Stimulated activated CD4-positive, alpha-beta T cell treated with anti-CD3 and anti-CD28 coated beads, Interleukin-1b, Interleukin-23, amount 100 ng/mL, for 4 hours (primary cell): ENCODE measurements at regions not wholly inside any gene's neighbourhood (a gene's known extent, or its start where the extent isn't known, plus 50 kb on each side); places are given as distances from the start of the nearest gene placed in this dataset.
"Not testable (repeated sequence)": the region's sequence is repeated elsewhere in the genome, so short reads cannot be mapped to it uniquely, and the experiment has no call there.

Source experiments
- DNase-seq, 2 donors: peaks; one replicate each; pipeline ENCODE4 v3.0.0-alpha.2; 2020; ENCODE audit warnings: low read depth in 2 of 2

DNA sequence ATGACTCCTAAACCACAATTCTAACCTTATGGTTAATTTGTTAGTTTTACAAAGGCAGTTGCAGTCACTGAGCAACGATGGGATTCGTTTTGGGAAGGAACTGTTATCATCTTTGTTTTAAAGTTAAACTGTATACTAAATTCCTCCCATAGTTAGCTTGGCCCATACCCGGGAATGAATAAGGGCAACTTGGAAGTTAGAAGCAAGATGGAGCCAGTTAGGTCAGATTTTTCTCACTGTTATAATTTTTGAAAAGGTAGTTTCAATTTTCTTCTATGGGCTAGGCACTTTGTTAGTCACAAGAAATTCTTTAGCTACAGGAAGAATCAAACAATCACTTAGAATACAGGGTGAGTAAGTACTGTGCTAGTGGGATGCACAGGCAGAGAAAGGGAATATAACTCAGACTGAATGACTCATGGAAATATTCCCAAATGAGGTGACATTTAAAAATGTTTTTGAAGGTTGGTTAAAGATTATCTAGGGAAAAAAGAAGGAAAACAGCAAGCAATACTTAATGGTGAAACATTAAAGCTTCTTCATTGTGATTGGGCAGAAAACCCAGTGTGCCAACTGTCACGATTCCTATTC lies 153.6 kb downstream of the MAGEB17 start:
- no peak for DNase-seq

- DNase-seq: no peak
These were observed 166.2 kb downstream of the MAGEB17 start for GRCh38 chrX:16333453-16333852.

- DNase-seq: no peak
These were observed 167.9 kb downstream of the MAGEB17 start for GRCh38 chrX:16335181-16335580.

- DNase-seq: no peak
These were observed 180.8 kb downstream of the MAGEB17 start for GRCh38 chrX:16347968-16348670.

DNA sequence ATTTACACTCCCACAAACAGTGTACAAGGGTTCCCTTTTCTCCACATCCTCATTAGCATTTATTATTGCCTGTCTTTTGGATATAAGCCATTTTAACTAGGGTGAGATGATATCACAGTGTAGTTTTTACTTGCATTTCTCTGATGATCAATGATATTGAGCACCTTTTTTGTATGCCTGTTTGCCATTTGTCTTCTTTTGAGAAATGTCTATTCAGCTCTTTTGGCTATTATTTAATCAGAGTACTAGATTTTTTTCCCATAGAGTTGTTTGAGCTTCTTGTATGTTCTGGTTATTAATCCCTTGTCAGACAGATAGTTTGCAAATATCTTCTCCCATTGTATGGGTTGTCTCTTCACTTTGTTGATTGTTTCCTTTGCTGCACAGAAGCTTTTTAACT lies 190.6 kb downstream of the MAGEB17 start:
- DNase-seq: no peak

DNA sequence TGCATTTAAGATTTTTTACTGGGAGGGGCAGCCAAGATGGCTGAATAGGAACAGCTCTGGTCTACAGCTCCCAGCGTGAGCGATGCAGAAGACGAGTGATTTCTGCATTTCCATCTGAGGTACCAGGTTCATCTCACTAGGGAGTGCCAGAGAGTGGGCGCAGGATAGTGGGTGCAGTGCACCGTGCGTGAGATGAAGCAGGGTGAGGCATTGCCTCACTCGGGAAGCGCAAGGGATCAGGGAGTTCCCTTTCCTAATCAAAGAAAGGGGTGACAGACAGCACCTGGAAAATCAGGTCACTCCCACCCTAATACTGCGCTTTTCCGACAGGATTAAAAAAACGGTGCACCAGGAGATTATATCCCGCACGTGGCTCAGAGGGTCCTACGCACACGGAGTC lies 192.8 kb downstream of the MAGEB17 start:
- not testable (repeated sequence) for DNase-seq

GRCh38 chrX:16368696-16369095 lies 201.4 kb downstream of the MAGEB17 start:
- DNase-seq: no peak

- DNase-seq: no peak
These were observed 208.8 kb downstream of the MAGEB17 start for GRCh38 chrX:16376056-16376455.

DNA sequence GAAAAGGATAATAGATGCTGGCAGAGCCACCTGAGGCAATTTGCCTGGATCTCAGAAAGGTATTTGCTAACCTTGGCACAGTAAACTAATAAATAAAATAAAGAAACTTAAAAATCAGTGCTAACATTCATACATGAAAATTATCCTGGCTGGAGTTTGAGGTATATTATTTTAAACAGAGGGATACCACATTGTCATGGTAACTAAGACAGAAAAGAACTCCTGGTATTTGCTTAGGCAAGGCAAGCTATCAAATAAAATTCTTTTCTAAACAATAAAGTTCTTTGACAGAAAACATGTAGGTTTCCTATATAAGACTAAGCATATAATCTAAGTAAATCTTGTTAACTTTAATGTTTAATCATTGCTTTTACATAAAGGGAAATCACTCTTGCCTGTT lies 218.8 kb downstream of the MAGEB17 start:
- no peak for DNase-seq

- no peak for DNase-seq
These were observed 225.3 kb downstream of the MAGEB17 start for GRCh38 chrX:16392597-16392996.

DNA sequence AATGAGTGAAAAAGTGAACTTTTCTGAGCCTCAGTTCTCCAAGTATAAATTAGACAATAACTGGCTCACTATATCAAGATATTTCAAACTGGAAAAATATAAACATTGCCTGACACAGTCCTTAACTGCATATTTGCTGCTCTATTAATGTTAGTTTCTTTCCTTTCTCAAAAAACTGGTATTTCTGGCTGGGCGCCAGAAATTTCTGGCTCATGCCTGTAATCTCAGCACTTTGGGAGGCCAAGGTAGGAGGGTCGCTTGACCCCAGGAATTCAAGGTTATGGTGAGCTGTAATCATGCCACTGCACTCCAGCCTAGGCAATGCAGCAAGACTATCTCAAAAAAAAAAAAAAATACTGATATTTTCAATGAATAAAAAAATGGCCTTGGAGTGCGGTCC lies 227.0 kb downstream of the MAGEB17 start:
- DNase-seq: no peak

- no peak for DNase-seq
These were observed 236.5 kb downstream of the MAGEB17 start for GRCh38 chrX:16403808-16404207.

DNA sequence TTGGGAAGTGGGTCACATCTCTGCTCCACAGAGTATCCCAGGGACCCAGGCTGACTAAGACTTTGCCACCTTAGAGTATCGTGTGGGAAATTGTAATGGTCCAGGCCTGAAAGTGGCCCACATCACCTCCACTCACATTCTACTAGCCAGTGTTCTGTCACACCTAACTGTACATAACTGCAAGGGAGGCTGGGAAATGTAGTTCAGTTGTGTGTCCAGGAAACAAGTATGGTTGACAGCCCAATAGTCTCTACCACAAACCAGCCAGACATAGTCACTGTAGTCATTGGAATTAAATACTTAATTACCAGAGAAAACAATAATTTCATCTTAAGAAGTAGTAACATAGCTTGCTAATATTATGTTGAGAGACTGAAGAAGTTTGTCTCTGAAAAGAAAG lies 233.4 kb upstream of the S100G start:
- DNase-seq: no peak

DNA sequence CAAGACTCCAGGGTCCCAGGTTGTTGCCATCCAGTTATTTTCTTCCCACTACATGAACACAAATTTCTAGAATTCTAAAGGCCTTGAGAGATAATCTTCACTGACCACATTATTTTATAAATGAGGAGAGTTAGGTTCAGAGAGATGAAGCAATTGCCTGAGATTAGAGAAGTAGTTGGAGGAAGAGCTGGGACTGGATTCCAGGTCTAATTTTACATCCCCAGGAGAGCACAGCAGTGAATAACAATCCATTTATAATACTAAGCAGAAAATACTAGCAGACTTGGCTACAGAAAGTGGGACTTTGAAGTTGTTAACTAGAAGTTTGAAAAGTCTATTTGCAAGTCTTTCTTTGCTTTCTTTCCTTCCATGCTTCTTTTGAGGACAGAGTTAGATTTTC lies 231.3 kb upstream of the S100G start:
- DNase-seq: no peak

DNA sequence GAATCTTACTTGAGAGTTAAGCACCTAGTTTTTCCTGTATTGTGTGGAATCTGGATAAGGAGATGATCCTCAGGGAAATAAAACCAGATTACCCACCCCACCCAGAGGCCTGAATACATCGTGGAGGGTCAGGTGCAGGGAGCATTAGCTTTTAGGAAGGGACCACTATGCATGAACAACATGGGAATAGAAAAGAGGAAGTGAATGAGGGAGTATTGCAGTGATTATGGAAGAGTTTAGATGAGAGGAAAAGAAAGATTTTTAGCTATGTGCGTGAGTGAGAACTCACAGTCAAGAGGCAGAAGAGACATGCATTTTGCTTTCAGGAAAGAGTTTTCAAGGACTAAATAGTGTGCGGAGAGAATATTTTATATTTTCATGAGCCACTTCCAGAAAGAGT lies 222.3 kb upstream of the S100G start:
- DNase-seq: no peak

DNA sequence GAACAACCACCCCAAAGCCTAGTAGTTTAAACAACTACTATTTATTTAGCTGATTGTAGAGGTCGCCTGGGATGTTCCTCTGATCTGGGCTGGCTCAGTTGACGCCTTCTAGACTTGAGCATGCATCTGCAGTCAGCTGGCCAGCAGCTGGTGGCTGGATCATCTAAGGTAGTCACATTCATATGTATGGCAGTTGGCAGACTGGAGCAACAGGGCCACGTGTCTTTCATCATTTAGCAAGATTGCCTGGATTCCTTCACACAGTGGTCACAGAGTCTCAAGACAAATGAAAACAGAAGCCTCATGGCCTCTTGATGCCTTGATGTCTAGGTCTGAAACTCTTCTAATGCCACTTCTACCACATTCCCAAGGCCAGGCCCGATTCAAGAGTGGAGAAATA lies 220.6 kb upstream of the S100G start:
- DNase-seq: no peak

DNA sequence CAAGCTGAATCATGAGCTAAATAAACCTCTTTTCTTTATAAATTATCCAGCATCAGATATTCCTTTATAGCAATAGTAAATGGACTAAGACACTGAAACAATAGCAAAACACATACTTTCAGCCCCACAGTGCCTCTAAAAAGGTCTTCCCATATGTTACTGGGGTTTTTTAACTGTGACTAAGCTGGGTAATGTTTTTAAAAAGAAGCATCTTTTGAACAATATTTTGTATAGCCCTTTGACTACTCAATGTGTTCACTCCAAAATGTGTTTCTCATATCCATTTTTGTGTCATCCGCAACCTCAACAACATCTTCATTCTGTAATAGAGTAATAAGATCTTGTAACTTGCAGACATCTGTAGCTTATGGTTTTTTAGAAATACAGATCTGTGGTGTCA lies 218.7 kb upstream of the S100G start:
- no peak for DNase-seq

GRCh38 chrX:16433021-16433420 lies 216.9 kb upstream of the S100G start:
- DNase-seq: no peak

DNA sequence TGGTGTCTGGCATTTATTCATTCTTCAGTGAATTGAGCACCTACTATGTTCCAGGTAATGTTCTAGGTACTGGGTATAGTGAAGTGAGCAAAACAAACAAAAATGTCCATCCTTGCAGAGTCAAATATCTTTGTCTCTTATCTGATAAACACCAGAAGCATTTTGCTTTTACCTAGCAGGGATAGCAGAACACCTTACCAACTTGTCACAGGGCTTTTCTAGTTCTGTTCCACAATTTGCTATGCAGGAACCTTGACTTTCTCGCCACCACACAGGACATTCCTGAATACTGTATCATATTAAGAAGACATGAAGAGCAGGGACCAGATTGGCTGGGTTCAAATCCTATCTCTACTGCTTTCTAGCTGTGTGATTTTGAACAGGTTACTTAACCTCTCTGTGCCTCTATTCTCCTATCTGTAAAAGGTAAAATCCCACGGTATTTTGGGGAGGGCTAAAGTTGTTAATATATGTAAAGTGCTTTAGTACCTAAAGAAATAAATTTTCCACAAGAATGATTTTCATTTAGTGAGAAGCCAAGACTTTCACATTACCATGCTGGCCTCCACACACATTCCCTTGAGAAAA lies 214.5 kb upstream of the S100G start:
- no peak for DNase-seq

DNA sequence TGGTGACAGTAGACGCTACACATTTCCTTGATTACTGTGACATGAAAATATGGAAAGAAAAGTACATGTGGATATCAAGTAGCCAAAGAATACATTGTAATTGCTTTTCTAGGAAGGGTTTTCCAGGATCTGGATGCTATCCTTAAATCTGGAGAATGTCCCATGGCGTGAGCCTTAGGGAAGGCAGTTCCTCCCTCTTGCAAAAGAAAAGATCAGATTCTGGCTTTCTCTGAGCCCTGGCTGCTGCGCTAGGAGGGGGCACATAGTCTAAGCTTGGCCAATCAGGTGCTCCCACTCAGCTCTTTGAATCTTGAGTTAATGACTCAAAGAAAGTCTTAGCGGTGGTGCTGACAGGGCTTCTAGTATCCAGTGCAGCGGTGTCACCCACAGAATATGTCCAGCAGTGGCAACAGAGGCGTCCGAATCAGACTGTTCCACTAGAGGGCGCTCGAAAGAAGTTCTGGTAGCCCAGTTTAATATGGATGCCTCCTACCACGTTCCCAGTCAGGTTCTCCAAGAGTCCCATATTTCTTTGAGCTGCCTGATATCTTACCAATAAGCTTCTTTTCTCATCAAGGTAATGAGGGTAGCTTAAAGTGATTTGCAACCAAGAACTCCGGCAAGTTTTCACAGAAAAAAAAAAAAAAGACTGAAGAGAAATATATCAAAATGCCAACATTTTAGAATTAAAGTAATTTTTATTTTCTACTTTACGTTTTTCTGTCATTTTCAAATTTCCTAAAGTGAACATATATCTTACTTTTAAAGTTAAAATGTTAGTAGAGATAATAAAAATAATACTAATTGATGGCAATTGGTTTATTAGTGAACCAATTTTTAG lies 213.4 kb upstream of the S100G start:
- DNase-seq: peak; percentile 33 to 58

GRCh38 chrX:16440446-16440845 lies 209.5 kb upstream of the S100G start:
- no peak for DNase-seq

GRCh38 chrX:16444353-16444752 lies 205.6 kb upstream of the S100G start:
- no peak for DNase-seq
